ENCODE measurements at regions not wholly inside any gene's neighbourhood (a gene's known extent, or its start where the extent isn't known, plus 50 kb on each side); places are given as distances from the start of the nearest gene placed in this dataset.

- no peaks in the 10 kb centered on the region for H4K20me1 ChIP-seq (replicated peaks; ENCODE audit: insufficient read depth)
- H3K9me2 ChIP-seq (ENCODE audit: insufficient read depth): peaks cover 11% of the 10 kb centered on the region
- no peaks in the 10 kb centered on the region; the same call in 2 of the 3 replicates for H3K4me1 Mint-ChIP-seq
- H3K4me3 ChIP-seq: no peak overlapping the region
- H3K79me2 ChIP-seq (replicated peaks; ENCODE audit: insufficient read depth): no peaks in the 10 kb centered on the region
- no peak for TF ChIP-seq CREB1 (CRISPR knock-in tag; IDR thresholded peaks at IDR 0.05; ENCODE audit: low read depth)
- TF ChIP-seq ZNF114 (CRISPR knock-in tag; IDR thresholded peaks at IDR 0.05): no peak
- TF ChIP-seq, protein P1, sequence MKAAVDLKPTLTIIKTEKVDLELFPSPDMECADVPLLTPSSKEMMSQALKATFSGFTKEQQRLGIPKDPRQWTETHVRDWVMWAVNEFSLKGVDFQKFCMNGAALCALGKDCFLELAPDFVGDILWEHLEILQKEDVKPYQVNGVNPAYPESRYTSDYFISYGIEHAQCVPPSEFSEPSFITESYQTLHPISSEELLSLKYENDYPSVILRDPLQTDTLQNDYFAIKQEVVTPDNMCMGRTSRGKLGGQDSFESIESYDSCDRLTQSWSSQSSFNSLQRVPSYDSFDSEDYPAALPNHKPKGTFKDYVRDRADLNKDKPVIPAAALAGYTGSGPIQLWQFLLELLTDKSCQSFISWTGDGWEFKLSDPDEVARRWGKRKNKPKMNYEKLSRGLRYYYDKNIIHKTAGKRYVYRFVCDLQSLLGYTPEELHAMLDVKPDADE (IDR thresholded peaks at IDR 0.05): no peak
- TF ChIP-seq EZH2 (IDR thresholded peaks at IDR 0.05; ENCODE audit: low read depth, unreplicated experiment): no peak
- no peak for TF ChIP-seq POLR2AphosphoS5 (IDR thresholded peaks at IDR 0.05; ENCODE audit: low read depth)
- TF ChIP-seq, protein P2, sequence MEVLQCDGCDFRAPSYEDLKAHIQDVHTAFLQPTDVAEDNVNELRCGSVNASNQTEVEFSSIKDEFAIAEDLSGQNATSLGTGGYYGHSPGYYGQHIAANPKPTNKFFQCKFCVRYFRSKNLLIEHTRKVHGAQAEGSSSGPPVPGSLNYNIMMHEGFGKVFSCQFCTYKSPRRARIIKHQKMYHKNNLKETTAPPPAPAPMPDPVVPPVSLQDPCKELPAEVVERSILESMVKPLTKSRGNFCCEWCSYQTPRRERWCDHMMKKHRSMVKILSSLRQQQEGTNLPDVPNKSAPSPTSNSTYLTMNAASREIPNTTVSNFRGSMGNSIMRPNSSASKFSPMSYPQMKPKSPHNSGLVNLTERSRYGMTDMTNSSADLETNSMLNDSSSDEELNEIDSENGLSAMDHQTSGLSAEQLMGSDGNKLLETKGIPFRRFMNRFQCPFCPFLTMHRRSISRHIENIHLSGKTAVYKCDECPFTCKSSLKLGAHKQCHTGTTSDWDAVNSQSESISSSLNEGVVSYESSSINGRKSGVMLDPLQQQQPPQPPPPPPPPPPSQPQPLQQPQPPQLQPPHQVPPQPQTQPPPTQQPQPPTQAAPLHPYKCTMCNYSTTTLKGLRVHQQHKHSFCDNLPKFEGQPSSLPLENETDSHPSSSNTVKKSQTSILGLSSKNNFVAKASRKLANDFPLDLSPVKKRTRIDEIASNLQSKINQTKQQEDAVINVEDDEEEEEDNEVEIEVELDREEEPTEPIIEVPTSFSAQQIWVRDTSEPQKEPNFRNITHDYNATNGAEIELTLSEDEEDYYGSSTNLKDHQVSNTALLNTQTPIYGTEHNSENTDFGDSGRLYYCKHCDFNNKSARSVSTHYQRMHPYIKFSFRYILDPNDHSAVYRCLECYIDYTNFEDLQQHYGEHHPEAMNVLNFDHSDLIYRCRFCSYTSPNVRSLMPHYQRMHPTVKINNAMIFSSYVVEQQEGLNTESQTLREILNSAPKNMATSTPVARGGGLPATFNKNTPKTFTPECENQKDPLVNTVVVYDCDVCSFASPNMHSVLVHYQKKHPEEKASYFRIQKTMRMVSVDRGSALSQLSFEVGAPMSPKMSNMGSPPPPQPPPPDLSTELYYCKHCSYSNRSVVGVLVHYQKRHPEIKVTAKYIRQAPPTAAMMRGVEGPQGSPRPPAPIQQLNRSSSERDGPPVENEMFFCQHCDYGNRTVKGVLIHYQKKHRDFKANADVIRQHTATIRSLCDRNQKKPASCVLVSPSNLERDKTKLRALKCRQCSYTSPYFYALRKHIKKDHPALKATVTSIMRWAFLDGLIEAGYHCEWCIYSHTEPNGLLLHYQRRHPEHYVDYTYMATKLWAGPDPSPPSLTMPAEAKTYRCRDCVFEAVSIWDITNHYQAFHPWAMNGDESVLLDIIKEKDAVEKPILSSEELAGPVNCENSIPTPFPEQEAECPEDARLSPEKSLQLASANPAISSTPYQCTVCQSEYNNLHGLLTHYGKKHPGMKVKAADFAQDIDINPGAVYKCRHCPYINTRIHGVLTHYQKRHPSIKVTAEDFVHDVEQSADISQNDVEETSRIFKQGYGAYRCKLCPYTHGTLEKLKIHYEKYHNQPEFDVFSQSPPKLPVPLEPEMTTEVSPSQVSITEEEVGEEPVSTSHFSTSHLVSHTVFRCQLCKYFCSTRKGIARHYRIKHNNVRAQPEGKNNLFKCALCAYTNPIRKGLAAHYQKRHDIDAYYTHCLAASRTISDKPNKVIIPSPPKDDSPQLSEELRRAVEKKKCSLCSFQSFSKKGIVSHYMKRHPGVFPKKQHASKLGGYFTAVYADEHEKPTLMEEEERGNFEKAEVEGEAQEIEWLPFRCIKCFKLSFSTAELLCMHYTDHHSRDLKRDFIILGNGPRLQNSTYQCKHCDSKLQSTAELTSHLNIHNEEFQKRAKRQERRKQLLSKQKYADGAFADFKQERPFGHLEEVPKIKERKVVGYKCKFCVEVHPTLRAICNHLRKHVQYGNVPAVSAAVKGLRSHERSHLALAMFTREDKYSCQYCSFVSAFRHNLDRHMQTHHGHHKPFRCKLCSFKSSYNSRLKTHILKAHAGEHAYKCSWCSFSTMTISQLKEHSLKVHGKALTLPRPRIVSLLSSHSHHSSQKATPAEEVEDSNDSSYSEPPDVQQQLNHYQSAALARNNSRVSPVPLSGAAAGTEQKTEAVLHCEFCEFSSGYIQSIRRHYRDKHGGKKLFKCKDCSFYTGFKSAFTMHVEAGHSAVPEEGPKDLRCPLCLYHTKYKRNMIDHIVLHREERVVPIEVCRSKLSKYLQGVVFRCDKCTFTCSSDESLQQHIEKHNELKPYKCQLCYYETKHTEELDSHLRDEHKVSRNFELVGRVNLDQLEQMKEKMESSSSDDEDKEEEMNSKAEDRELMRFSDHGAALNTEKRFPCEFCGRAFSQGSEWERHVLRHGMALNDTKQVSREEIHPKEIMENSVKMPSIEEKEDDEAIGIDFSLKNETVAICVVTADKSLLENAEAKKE (CRISPR knock-in tag; IDR thresholded peaks at IDR 0.05): no peak
- TF ChIP-seq STAT1 (IDR thresholded peaks at IDR 0.05; ENCODE audit: unreplicated experiment): no peak
- no peak for TF ChIP-seq NANOG (IDR thresholded peaks at IDR 0.05; ENCODE audit: borderline replicate concordance)
- TF ChIP-seq EZH2phosphoT487 (IDR thresholded peaks at IDR 0.05; ENCODE audit: unreplicated experiment): no peak
- TF ChIP-seq, protein P3, sequence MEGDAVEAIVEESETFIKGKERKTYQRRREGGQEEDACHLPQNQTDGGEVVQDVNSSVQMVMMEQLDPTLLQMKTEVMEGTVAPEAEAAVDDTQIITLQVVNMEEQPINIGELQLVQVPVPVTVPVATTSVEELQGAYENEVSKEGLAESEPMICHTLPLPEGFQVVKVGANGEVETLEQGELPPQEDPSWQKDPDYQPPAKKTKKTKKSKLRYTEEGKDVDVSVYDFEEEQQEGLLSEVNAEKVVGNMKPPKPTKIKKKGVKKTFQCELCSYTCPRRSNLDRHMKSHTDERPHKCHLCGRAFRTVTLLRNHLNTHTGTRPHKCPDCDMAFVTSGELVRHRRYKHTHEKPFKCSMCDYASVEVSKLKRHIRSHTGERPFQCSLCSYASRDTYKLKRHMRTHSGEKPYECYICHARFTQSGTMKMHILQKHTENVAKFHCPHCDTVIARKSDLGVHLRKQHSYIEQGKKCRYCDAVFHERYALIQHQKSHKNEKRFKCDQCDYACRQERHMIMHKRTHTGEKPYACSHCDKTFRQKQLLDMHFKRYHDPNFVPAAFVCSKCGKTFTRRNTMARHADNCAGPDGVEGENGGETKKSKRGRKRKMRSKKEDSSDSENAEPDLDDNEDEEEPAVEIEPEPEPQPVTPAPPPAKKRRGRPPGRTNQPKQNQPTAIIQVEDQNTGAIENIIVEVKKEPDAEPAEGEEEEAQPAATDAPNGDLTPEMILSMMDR (conservative IDR thresholded peaks at IDR 0.05; ENCODE audit: low read depth in 2 of 2): no peak
- TF ChIP-seq ZNF331 (CRISPR knock-in tag; IDR thresholded peaks at IDR 0.05; ENCODE audit: low read depth): no peak
- TF ChIP-seq, protein P4, sequence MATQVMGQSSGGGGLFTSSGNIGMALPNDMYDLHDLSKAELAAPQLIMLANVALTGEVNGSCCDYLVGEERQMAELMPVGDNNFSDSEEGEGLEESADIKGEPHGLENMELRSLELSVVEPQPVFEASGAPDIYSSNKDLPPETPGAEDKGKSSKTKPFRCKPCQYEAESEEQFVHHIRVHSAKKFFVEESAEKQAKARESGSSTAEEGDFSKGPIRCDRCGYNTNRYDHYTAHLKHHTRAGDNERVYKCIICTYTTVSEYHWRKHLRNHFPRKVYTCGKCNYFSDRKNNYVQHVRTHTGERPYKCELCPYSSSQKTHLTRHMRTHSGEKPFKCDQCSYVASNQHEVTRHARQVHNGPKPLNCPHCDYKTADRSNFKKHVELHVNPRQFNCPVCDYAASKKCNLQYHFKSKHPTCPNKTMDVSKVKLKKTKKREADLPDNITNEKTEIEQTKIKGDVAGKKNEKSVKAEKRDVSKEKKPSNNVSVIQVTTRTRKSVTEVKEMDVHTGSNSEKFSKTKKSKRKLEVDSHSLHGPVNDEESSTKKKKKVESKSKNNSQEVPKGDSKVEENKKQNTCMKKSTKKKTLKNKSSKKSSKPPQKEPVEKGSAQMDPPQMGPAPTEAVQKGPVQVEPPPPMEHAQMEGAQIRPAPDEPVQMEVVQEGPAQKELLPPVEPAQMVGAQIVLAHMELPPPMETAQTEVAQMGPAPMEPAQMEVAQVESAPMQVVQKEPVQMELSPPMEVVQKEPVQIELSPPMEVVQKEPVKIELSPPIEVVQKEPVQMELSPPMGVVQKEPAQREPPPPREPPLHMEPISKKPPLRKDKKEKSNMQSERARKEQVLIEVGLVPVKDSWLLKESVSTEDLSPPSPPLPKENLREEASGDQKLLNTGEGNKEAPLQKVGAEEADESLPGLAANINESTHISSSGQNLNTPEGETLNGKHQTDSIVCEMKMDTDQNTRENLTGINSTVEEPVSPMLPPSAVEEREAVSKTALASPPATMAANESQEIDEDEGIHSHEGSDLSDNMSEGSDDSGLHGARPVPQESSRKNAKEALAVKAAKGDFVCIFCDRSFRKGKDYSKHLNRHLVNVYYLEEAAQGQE (IDR thresholded peaks at IDR 0.05; ENCODE audit: unreplicated experiment): no peak
- TF ChIP-seq JUNB (IDR thresholded peaks at IDR 0.05; ENCODE audit: unreplicated experiment): no peak
- H3K36me3 Mint-ChIP-seq (ENCODE audit: low read depth): peaks cover 7% of the 10 kb centered on the region; the same call in 2 of the 3 replicates
- H3K4me2 ChIP-seq: no peak overlapping the region
- no peaks in the 10 kb centered on the region for H3K36me3 ChIP-seq (ENCODE audit: insufficient read depth)
- H3K27me3 ChIP-seq (ENCODE audit: insufficient read depth): no peaks in the 10 kb centered on the region
- H2AFZ ChIP-seq: no peak overlapping the region
- no peak for DNase-seq (ENCODE audit: low spot score)
- no peak overlapping the region for H3K27ac ChIP-seq (ENCODE audit: low read depth)
- H3F3A ChIP-seq (replicated peaks; ENCODE audit: low read depth): no peaks in the 10 kb centered on the region
- ATAC-seq: no peak
- H3K27ac Mint-ChIP-seq: no peak overlapping the region
- peaks cover 12% of the 10 kb centered on the region for H3K9me3 Mint-ChIP-seq
- H3K27me3 Mint-ChIP-seq (ENCODE audit: insufficient read depth, low read depth, poor library complexity): peaks cover 8% of the 10 kb centered on the region
- H3K4me3 Mint-ChIP-seq: no peak overlapping the region
- H3K4me1 ChIP-seq (ENCODE audit: insufficient read depth): no peaks in the 10 kb centered on the region
Observed at GRCh38 chr14:55841625-55842024, 261.6 kb downstream of the KTN1 start.

All from GM23338 (cell line).